ENCODE measurements at regions not wholly inside any gene's neighbourhood (a gene's known extent, or its start where the extent isn't known, plus 50 kb on each side); places are given as distances from the start of the nearest gene placed in this dataset.

DNA sequence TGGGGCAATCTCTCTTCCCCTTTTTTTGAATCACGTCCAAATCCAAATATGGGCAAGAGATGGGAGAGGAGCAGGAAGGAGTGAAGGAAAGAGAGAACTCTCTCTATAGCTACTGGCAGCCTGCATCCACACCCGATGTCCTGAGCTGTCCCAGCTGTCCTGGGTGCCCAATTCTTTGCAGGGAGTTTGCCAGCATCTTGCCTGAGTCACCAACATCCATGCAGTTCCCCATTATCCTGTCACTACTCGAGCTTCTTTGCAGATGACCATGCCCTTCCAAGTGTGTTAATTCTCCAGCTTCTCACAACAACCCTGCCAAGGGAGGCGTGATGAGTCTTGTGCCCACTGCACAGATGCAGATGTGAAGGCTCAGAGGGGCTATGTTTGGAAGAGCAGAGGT, 127.1 kb downstream of the NSG2 start:
- no peak for DNase-seq (ENCODE audit: low read depth)
- TF ChIP-seq, protein P1, sequence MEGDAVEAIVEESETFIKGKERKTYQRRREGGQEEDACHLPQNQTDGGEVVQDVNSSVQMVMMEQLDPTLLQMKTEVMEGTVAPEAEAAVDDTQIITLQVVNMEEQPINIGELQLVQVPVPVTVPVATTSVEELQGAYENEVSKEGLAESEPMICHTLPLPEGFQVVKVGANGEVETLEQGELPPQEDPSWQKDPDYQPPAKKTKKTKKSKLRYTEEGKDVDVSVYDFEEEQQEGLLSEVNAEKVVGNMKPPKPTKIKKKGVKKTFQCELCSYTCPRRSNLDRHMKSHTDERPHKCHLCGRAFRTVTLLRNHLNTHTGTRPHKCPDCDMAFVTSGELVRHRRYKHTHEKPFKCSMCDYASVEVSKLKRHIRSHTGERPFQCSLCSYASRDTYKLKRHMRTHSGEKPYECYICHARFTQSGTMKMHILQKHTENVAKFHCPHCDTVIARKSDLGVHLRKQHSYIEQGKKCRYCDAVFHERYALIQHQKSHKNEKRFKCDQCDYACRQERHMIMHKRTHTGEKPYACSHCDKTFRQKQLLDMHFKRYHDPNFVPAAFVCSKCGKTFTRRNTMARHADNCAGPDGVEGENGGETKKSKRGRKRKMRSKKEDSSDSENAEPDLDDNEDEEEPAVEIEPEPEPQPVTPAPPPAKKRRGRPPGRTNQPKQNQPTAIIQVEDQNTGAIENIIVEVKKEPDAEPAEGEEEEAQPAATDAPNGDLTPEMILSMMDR (IDR thresholded peaks at IDR 0.05; ENCODE audit: control insufficient read depth, insufficient read depth, low read depth, low read length, missing control alignments) = no peak
- H3K4me3 ChIP-seq (ENCODE audit: control insufficient read depth, low read depth, low read length) = no peak overlapping the region

DNA sequence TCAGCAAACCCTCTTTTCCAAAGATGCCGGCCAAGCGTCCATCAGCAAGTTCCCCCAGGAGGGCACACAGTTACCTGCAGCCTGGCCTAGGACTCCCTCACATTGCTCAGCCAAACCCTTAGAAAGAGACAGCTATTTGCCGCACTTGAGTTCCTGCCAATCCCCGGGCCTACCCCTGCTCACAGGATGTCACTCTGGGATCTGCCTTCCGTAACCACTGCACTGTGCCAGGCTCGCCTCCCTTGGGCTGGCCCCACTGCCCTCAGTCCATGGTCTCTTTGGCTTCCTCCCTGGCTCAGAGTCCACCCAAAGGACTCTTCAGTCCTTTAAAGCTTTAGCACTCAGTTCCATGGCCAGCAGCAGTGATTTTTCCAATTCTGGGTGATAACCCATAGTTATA, 128.3 kb downstream of the NSG2 start:
- H3K4me3 ChIP-seq (ENCODE audit: control insufficient read depth, low read depth, low read length) = no peak overlapping the region
- TF ChIP-seq, protein P1 (IDR thresholded peaks at IDR 0.05; ENCODE audit: control insufficient read depth, insufficient read depth, low read depth, low read length, missing control alignments) = no peak
- DNase-seq (ENCODE audit: low read depth) = no peak

DNA sequence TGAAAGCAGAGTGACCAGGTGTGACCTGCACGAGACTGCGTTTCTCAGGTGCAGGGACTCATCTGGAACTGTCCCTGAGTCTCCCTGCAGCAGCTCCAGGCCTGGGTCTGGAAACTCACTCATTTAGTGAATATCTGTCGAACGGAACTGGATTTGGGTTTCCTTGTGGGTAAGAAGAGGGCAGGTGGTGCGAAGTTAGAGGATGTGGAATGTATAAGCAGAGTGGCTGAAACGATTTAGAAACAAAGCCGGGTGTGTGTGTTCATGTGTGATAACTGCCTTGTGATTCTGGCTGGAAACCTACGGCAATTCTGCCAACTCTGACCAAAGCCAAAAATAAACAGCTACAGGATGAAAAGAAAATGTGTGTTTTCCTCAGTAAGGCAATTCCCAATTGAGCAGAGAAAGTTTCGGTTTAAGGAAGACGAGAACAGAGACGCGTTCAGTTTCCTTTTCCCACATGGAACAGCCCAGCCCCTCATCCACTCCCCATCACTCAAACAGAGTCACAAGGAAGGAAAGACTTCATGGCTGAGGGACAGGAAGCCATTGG, 130.3 kb downstream of the NSG2 start:
- TF ChIP-seq, protein P1 (IDR thresholded peaks at IDR 0.05; ENCODE audit: control insufficient read depth, insufficient read depth, low read depth, low read length, missing control alignments) = no peak
- no peak for DNase-seq (ENCODE audit: low read depth)
- H3K4me3 ChIP-seq (ENCODE audit: control insufficient read depth, low read depth, low read length) = no peak overlapping the region

DNA sequence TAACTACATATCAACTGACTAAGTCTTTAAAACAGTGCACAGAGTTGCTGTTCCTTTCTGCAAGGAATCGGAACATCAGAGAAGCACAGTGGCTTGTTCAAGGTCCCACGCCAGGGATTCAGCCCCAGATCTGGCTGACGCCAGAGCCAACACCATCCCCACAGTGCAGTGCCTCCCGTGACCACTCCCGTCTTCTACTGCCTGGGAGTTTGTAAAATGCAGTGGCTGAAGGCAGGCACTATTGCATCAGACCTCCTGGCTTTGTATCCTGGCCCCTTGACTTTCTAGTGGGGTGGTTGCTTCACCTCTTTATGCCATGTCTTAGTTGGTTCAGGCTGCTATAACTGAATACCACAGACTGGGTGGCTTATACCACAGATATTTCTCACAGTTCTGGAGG, 131.0 kb downstream of the NSG2 start:
- peak; percentile 10 for DNase-seq (ENCODE audit: low read depth)
- no peak overlapping the region for H3K4me3 ChIP-seq (ENCODE audit: control insufficient read depth, low read depth, low read length)

DNA sequence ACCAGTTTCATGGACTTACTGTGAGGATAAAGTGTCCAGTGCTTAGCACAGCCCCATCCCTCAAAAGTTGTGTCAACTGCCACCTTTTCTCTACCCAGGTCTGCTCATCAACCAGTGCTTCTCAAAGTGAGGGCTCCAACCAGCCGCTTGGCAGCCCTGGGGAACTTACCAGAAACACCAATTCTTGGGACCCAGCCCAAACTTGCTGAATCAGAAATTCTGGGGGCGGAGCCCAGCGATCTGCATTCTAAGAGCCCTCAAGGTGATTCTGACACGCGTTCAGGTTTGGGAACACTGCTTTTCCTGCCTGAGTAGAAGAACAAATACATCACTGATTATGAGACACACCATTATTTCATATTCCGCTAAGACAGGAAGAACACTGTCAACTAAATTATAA, 132.0 kb downstream of the NSG2 start:
- no peak for DNase-seq (ENCODE audit: low read depth)
- H3K4me3 ChIP-seq (ENCODE audit: control insufficient read depth, low read depth, low read length) = no peak overlapping the region
- TF ChIP-seq, protein P1 (IDR thresholded peaks at IDR 0.05; ENCODE audit: control insufficient read depth, insufficient read depth, low read depth, low read length, missing control alignments) = no peak

More for the DNA sequence above, 131.0 kb downstream of the NSG2 start:
- TF ChIP-seq, protein P1 (IDR thresholded peaks at IDR 0.05; ENCODE audit: control insufficient read depth, insufficient read depth, low read depth, low read length, missing control alignments) = no peak

DNA sequence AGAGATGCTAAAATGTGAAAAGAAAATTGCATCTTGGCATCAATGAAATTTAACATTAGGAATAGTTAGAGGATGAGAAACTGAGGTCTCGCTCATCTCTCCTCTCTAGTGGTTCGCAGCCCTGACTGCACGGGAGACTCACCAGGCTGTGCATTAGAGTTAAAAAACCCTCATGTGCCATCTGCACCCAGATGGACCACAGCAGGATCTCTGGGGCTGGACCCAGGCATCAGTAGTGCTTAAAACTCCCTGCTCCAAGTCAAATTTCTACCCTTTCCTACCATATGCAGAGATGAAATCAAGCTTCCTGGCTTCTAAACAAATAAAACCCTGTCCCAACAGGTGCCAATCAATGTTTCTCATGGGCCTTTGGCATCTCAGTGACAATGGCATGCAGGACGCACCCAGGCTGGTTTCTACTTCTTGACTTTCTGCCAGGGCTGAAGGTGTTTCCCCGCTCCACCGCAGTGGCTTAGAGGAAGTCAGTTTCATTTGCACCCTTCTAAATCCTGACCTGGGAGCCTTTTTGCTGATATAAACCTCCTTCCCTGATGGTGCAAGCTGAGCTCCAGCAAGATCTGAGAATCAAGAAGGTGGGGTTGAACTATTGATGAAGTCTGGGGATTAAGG, 132.6 kb downstream of the NSG2 start:
- DNase-seq (ENCODE audit: low read depth) = no peak
- no peak overlapping the region for H3K4me3 ChIP-seq (ENCODE audit: control insufficient read depth, low read depth, low read length)
- TF ChIP-seq, protein P1 (IDR thresholded peaks at IDR 0.05; ENCODE audit: control insufficient read depth, insufficient read depth, low read depth, low read length, missing control alignments) = no peak

Measured in AG09309 (cell line).